ENCODE measurements at regions not wholly inside any gene's neighbourhood (a gene's known extent, or its start where the extent isn't known, plus 50 kb on each side); places are given as distances from the start of the nearest gene placed in this dataset.

DNA sequence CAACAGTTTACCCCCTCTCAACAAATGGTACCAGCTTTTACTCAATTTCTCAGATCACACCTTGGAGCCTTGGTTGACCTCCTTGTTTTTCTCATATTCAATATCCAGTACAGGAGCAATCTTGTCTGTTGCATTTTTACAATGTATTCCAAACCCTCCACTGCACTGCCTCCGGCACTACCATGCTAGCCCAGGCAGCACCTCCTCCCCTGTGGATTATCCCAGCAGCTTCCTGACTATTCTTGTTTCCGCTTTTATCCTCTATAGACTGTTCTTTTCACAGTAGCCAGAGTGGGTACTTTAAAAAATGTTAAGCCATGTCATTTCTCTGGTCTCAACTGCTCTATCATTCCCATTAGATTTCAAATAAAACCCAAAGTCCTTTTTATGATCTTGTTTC lies 253.4 kb upstream of the GPRIN3 start:
- Histone ChIP-seq H3K9ac (ENCODE audit: control insufficient read depth, insufficient read depth, low read length) (no peak overlapping the region), H3K4me2 (ENCODE audit: control insufficient read depth, insufficient read depth) (no peak overlapping the region), H3K27me3 (replicated peaks in 1 of 2; ENCODE audit: control insufficient read depth in 2 of 2, insufficient read depth in 2 of 2, low read length in 1 of 2) (no peaks in the 10 kb centered on the region), H3K9me3 (replicated peaks; ENCODE audit: control insufficient read depth, insufficient read depth, low read length) (no peaks in the 10 kb centered on the region), H3K36me3 (ENCODE audit: control insufficient read depth in 2 of 2, insufficient read depth in 2 of 2, low read length in 1 of 2) (no peaks in the 10 kb centered on the region), H4K20me1 (ENCODE audit: control insufficient read depth, insufficient read depth) (no peaks in the 10 kb centered on the region), H3K4me1 (ENCODE audit: control insufficient read depth, insufficient read depth, low read length) (no peaks in the 10 kb centered on the region), H3K79me2 (ENCODE audit: control insufficient read depth, insufficient read depth, low read length) (no peaks in the 10 kb centered on the region), H2AFZ (ENCODE audit: control insufficient read depth, low read depth, low read length) (no peak overlapping the region), H3K27ac (ENCODE audit: control insufficient read depth, insufficient read depth) (no peak overlapping the region), H3K4me3 (no peak overlapping the region)
- ChIA-PET CTCF (no interaction called here), POLR2A (no interaction called here), SMC1A (ENCODE audit: uncharacterized antibody, unreplicated experiment) (interaction anchor here (0.5 kb wide), 1 partner anchor 405 kb away, joined by 3 read pairs; no protein-coding TSS in a partner anchor), RAD21 (ENCODE audit: unreplicated experiment) (no interaction called here)
- BruUV-seq (replicated peaks), result no TSS peak
- in situ Hi-C loops (cut with MboI) (no loop called here), intact Hi-C loops (cut with micrococcal nuclease; ENCODE audit: unreplicated experiment) (no loop called here)
- TF ChIP-seq BACH1 (IDR thresholded peaks at IDR 0.05; ENCODE audit: borderline replicate concordance), result no peak
- TF ChIP-seq MXI1 (IDR thresholded peaks at IDR 0.05; ENCODE audit: low read depth, low read length), result no peak
- no peak for TF ChIP-seq RAD51 (IDR thresholded peaks at IDR 0.05)
- FAIRE-seq, result no peak
- DNase-seq (ENCODE audit: low read depth, low spot score), result no peak
- no peak for ATAC-seq
- WGBS (ENCODE audit: insufficient coverage, insufficient replicate concordance, low lambda C conversion rate, missing lambda C conversion rate), result 12% methylated on average over 2 of the region's 2 CpGs

DNA sequence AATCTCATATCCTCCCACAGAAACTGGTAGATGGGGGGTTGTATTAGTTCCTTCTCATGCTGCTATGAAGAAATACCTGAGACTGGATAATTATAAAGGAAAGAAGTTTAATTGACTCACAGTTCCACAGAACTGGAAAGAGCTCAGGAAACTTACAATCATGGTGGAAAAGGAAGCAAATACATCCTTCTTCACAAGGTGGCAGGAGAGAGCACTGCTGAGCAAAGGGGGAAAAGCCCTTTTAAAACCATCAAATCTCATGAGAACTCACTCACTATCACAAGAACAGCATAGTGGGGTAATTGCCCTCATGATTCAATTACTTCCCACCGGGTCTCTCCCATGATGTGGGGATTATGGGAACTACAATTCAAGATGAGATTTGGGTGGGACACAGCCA lies 250.5 kb upstream of the GPRIN3 start:
- Histone ChIP-seq H3K9me3 (replicated peaks; ENCODE audit: control insufficient read depth, insufficient read depth, low read length) (no peaks in the 10 kb centered on the region), H3K36me3 (ENCODE audit: control insufficient read depth in 2 of 2, insufficient read depth in 2 of 2, low read length in 1 of 2) (no peaks in the 10 kb centered on the region), H3K4me1 (ENCODE audit: control insufficient read depth, insufficient read depth, low read length) (no peaks in the 10 kb centered on the region), H3K4me2 (ENCODE audit: control insufficient read depth, insufficient read depth) (no peak overlapping the region), H4K20me1 (ENCODE audit: control insufficient read depth, insufficient read depth) (no peaks in the 10 kb centered on the region), H3K79me2 (ENCODE audit: control insufficient read depth, insufficient read depth, low read length) (no peaks in the 10 kb centered on the region), H2AFZ (ENCODE audit: control insufficient read depth, low read depth, low read length) (no peak overlapping the region), H3K27ac (ENCODE audit: control insufficient read depth, insufficient read depth) (no peak overlapping the region), H3K27me3 (replicated peaks in 1 of 2; ENCODE audit: control insufficient read depth in 2 of 2, insufficient read depth in 2 of 2, low read length in 1 of 2) (no peaks in the 10 kb centered on the region), H3K4me3 (no peak overlapping the region), H3K9ac (ENCODE audit: control insufficient read depth, insufficient read depth, low read length) (no peak overlapping the region)
- intact Hi-C loops (cut with micrococcal nuclease; ENCODE audit: unreplicated experiment), result no loop called here
- ChIA-PET SMC1A (ENCODE audit: uncharacterized antibody, unreplicated experiment) (interaction anchor here (1.1 to 1.3 kb wide), 2 partner anchors 14 to 71 kb away, joined by 3 read pairs; no protein-coding TSS in a partner anchor), CTCF (interaction anchor here (0.7 to 1.4 kb wide), 7 partner anchors 9 to 345 kb away, joined by 3 to 5 read pairs (median 3); no protein-coding TSS in a partner anchor), RAD21 (ENCODE audit: unreplicated experiment) (interaction anchor here (1.3 kb wide), 1 partner anchor 341 kb away, joined by 4 read pairs; no protein-coding TSS in a partner anchor), POLR2A (no interaction called here)
- FAIRE-seq, result no peak
- TF ChIP-seq RB1 (IDR thresholded peaks at IDR 0.05; ENCODE audit: borderline replicate concordance), result no peak
- 0 out of 2 replicates have a peak, but pooled peaks have one; percentile 25 for TF ChIP-seq RAD21 (IDR thresholded peaks at IDR 0.05; ENCODE audit: insufficient read depth, low read depth, low read length)
- TF ChIP-seq, protein P1, sequence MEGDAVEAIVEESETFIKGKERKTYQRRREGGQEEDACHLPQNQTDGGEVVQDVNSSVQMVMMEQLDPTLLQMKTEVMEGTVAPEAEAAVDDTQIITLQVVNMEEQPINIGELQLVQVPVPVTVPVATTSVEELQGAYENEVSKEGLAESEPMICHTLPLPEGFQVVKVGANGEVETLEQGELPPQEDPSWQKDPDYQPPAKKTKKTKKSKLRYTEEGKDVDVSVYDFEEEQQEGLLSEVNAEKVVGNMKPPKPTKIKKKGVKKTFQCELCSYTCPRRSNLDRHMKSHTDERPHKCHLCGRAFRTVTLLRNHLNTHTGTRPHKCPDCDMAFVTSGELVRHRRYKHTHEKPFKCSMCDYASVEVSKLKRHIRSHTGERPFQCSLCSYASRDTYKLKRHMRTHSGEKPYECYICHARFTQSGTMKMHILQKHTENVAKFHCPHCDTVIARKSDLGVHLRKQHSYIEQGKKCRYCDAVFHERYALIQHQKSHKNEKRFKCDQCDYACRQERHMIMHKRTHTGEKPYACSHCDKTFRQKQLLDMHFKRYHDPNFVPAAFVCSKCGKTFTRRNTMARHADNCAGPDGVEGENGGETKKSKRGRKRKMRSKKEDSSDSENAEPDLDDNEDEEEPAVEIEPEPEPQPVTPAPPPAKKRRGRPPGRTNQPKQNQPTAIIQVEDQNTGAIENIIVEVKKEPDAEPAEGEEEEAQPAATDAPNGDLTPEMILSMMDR (IDR thresholded peaks at IDR 0.05 in 2 of 3, conservative IDR thresholded peaks at IDR 0.05 in 1 of 3; ENCODE audit: control insufficient read depth in 2 of 3, extremely low read depth in 1 of 3, insufficient read depth in 1 of 3, low read depth in 3 of 3, low read length in 3 of 3), result peak; percentile 24 to 38 (median 31); a peak in 3 of 6 replicates
- no peak for TF ChIP-seq IRF4 (IDR thresholded peaks at IDR 0.05; ENCODE audit: low read depth, low read length)
- WGBS (ENCODE audit: insufficient coverage, insufficient replicate concordance, low lambda C conversion rate, missing lambda C conversion rate), result 0% methylated on average over 1 of the region's 1 CpG
- ATAC-seq, result peak; percentile 53
- DNase-seq (ENCODE audit: low read depth, low spot score), result no peak
- no TSS peak for BruUV-seq (replicated peaks)
- in situ Hi-C loops (cut with MboI), result no loop called here
